Smooth muscle cell (in vitro differentiated cells): ENCODE measurements at regions not wholly inside any gene's neighbourhood (a gene's known extent, or its start where the extent isn't known, plus 50 kb on each side); places are given as distances from the start of the nearest gene placed in this dataset.

Experiments
- DNase-seq: peaks from one replicate; lab custom pipeline; 2025; ENCODE audit not compliant: unreplicated experiment; lab: John Stamatoyannopoulos, UW
- H2AFZ ChIP-seq: fragments of 200-600 bp; sonication (generic); 2 replicates; pipeline ENCODE4 v1.6.0; 2016; ENCODE audit warnings: antibody characterized with exemption, low read depth, mild to moderate bottlenecking
- H3F3A ChIP-seq: fragments of 200-600 bp; sonication (generic); 2 replicates; pipeline ENCODE4 v1.6.0; 2017; ENCODE audit warnings: antibody characterized with exemption, low read depth
- H3K27ac ChIP-seq: fragments of 200-600 bp; sonication (generic); 2 replicates; pipeline ENCODE4 v1.5.1; 2016; ENCODE audit warnings: low read depth, mild to moderate bottlenecking
- H3K27me3 ChIP-seq: fragments of 200-600 bp; sonication (generic); 2 replicates; pipeline ENCODE4 v1.6.1; 2016; ENCODE audit warnings: low read depth, mild to moderate bottlenecking
- H3K36me3 ChIP-seq: fragments of 200-600 bp; sonication (generic); 2 replicates; pipeline ENCODE4 v1.5.1; 2016; ENCODE audit warnings: low read depth
- H3K4me1 ChIP-seq: fragments of 200-600 bp; sonication (generic); 2 replicates; pipeline ENCODE4 v1.5.1; 2016; ENCODE audit warnings: low read depth
- H3K4me2 ChIP-seq: fragments of 200-600 bp; sonication (generic); 2 replicates; pipeline ENCODE4 v1.6.0; 2016; ENCODE audit warnings: mild to moderate bottlenecking
- H3K4me3 ChIP-seq: fragments of 200-600 bp; sonication (generic); 2 replicates; pipeline ENCODE4 v1.5.1; 2016; ENCODE audit warnings: mild to moderate bottlenecking
- H3K79me2 ChIP-seq: fragments of 200-600 bp; sonication (generic); 2 replicates; pipeline ENCODE4 v1.6.0; 2016; ENCODE audit warnings: low read depth, mild to moderate bottlenecking
- H3K9ac ChIP-seq: fragments of 200-600 bp; sonication (generic); 2 replicates; pipeline ENCODE4 v1.6.0; 2016; ENCODE audit warnings: low read depth
- H3K9me3 ChIP-seq: fragments of 200-600 bp; sonication (generic); replicated peaks from 2 replicates; pipeline ENCODE4 v1.5.1; 2016; ENCODE audit warnings: low read depth
- H4K20me1 ChIP-seq: fragments of 200-600 bp; sonication (generic); 2 replicates; pipeline ENCODE4 v1.6.0; 2016; ENCODE audit warnings: low read depth
- WGBS: methylation state at CpG from one replicate; pipeline ENCODE4 v1.1.7; 2016; ENCODE audit warnings: low lambda C conversion rate; 5-methylcytosine and 5-hydroxymethylcytosine counted together
- TF ChIP-seq, protein P1 (sequence below): fragments of 200-600 bp; sonication (generic); IDR thresholded peaks from 2 replicates; pipeline ENCODE4 v1.5.1; 2017; ENCODE audit warnings: borderline replicate concordance, mild to moderate bottlenecking, antibody characterized with exemption; ENCODE audit not compliant: insufficient read depth, poor library complexity, severe bottlenecking

DNA sequence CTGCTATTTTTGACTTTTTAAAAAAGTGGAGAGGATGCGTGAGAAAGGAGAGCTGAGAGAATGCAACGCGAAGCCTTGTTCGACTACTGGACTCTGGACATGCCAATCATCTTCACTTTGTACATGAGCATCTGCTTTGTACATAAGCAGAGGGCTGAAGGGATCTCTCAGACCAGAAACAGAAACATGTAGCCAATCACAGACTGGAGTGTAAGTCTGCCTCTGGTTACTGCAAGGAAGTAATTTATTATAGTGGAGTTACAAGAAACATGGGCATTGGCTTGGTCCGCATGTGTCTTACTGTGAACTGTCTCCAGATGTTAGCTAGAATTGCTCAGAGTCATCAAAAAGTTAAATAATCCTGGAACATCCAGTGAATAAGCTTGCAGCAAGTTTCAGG is 190.0 kb upstream of the GRAMD2B start:
- no peaks in the 10 kb centered on the region for H4K20me1 ChIP-seq
- TF ChIP-seq, protein P1, sequence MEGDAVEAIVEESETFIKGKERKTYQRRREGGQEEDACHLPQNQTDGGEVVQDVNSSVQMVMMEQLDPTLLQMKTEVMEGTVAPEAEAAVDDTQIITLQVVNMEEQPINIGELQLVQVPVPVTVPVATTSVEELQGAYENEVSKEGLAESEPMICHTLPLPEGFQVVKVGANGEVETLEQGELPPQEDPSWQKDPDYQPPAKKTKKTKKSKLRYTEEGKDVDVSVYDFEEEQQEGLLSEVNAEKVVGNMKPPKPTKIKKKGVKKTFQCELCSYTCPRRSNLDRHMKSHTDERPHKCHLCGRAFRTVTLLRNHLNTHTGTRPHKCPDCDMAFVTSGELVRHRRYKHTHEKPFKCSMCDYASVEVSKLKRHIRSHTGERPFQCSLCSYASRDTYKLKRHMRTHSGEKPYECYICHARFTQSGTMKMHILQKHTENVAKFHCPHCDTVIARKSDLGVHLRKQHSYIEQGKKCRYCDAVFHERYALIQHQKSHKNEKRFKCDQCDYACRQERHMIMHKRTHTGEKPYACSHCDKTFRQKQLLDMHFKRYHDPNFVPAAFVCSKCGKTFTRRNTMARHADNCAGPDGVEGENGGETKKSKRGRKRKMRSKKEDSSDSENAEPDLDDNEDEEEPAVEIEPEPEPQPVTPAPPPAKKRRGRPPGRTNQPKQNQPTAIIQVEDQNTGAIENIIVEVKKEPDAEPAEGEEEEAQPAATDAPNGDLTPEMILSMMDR = no peak

DNA sequence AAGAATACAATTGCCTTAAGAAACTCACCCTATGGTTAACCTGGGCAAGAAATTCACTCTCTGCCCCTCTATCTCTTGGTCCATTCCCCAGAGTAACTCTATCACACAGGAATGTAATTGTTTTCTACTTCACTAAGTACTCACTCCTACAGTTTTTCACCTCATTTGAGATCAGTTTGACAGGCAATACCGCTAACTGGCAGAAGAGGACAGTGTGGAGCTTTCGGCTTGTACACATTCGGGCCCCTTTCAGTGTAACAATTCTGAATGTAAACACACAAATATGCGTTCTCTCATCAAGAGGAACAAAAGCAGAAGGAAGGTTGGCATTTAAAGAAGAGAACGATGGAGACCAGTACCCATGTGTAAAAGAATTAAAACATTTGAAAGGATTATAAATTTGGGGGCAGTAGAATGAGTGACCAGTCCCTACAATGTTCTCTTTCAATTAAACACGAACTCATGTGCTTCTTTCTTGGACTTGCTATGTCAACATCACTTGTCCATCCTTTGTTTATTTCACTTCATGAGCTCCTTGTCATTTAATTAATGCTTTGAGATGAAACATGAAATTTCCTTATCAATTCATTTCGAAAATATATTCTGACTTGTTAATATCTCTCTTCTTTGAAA is 188.5 kb upstream of the GRAMD2B start:
- no peak for DNase-seq
- Histone ChIP-seq H3K27ac (no peak overlapping the region), H3K9ac (no peak overlapping the region), H4K20me1 (no peaks in the 10 kb centered on the region), H3K4me3 (no peak overlapping the region), H3K36me3 (no peaks in the 10 kb centered on the region), H3K27me3 (no peaks in the 10 kb centered on the region), H3K4me1 (no peaks in the 10 kb centered on the region), H2AFZ (no peak overlapping the region), H3K79me2 (no peaks in the 10 kb centered on the region), H3K4me2 (no peak overlapping the region), H3F3A (no peaks in the 10 kb centered on the region), H3K9me3 (no peaks in the 10 kb centered on the region)
- TF ChIP-seq, protein P1 = peak; percentile 41
- WGBS = 46% methylated on average over 7 of the region's 7 CpGs

More for the DNA sequence above, 190.0 kb upstream of the GRAMD2B start:
- no peak overlapping the region for H3K9ac ChIP-seq
- no peak overlapping the region for H3K27ac ChIP-seq
- H3K27me3 ChIP-seq = no peaks in the 10 kb centered on the region
- 92% methylated on average over 5 of the region's 5 CpGs for WGBS
- H3K9me3 ChIP-seq = no peaks in the 10 kb centered on the region
- H3K36me3 ChIP-seq = no peaks in the 10 kb centered on the region
- no peak overlapping the region for H3K4me3 ChIP-seq
- no peaks in the 10 kb centered on the region for H3K79me2 ChIP-seq
- H2AFZ ChIP-seq = no peak overlapping the region
- no peaks in the 10 kb centered on the region for H3K4me1 ChIP-seq
- no peak for DNase-seq
- H3F3A ChIP-seq = no peaks in the 10 kb centered on the region
- no peak overlapping the region for H3K4me2 ChIP-seq

DNA sequence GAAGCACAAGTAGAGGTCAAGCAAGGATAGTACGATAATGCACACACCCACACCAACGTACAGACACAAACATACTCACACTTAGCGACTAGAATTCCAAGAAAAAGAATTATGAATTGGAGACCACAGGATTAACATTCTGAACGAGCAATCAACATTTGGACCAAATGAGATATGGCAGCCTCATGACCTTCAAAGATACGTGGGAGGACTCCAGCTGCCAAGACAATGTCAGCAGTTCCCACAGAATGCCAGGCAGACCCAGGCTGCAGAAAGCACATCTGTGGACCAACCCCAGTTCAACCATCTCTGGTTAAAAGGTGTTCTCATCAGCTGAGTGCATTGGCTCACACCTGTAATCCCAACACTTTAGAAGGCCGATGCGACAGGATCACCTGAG is 187.6 kb upstream of the GRAMD2B start:
- DNase-seq = no peak
- H3K4me1 ChIP-seq = no peaks in the 10 kb centered on the region
- H3K9ac ChIP-seq = no peak overlapping the region
- H3K4me3 ChIP-seq = no peak overlapping the region
- 66% methylated on average over 7 of the region's 7 CpGs for WGBS
- no peak overlapping the region for H3K4me2 ChIP-seq
- H2AFZ ChIP-seq = no peak overlapping the region
- no peaks in the 10 kb centered on the region for H3K9me3 ChIP-seq
- no peaks in the 10 kb centered on the region for H4K20me1 ChIP-seq
- no peaks in the 10 kb centered on the region for H3K27me3 ChIP-seq
- H3F3A ChIP-seq = no peaks in the 10 kb centered on the region
- H3K27ac ChIP-seq = no peak overlapping the region
- H3K79me2 ChIP-seq = no peaks in the 10 kb centered on the region
- no peaks in the 10 kb centered on the region for H3K36me3 ChIP-seq
- TF ChIP-seq, protein P1 = no peak

DNA sequence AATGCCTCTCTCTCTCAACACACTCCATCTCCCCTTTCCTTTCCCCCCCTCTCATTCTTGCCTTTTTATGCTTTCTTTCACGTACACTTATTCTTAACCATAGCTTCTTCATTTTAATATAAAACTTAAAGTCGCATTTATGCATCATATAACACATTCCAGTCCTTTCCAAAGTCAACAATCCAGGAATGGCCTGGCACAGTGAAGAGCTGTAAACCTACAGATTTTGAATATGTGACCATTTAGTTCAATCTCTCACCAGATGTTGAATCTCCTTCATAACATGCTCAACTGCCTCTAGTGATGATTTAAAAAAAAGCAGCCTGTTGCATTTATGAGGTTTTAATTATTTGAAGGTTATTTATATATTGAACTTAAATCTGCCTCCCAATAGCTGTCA is 186.2 kb upstream of the GRAMD2B start:
- Histone ChIP-seq H4K20me1 (no peaks in the 10 kb centered on the region), H3K9me3 (no peaks in the 10 kb centered on the region), H3F3A (no peaks in the 10 kb centered on the region), H3K9ac (no peak overlapping the region), H3K27me3 (no peaks in the 10 kb centered on the region), H3K4me1 (peaks cover 6% of the 10 kb centered on the region), H3K36me3 (no peaks in the 10 kb centered on the region), H3K4me3 (no peak overlapping the region), H3K4me2 (no peak overlapping the region), H3K79me2 (no peaks in the 10 kb centered on the region), H2AFZ (no peak overlapping the region), H3K27ac (no peak overlapping the region)
- 90% methylated on average over 2 of the region's 2 CpGs for WGBS
- TF ChIP-seq, protein P1 = no peak
- no peak for DNase-seq
